MCF 10A (cell line): ENCODE measurements at regions not wholly inside any gene's neighbourhood (a gene's known extent, or its start where the extent isn't known, plus 50 kb on each side); places are given as distances from the start of the nearest gene placed in this dataset.

Experiments used
- BruUV-seq: library from RNA; stranded (reverse); fragments of 400-500 nt; replicated peaks from 2 replicates; lab custom pipeline; 2021; lab: Mats Ljungman, UMichigan
- CTCF ChIA-PET: fragments of 300-600 bp; sonication (Branson Sonifier 250); formaldehyde crosslinking; extraction: SDS; loops from one replicate; lab custom pipeline; 2021; ENCODE audit warnings: antibody characterized with exemption, inconsistent platforms; lab: Yijun Ruan, JAX
- POLR2A ChIA-PET: fragments of 300-600, 350-650 bp; sonication (Branson Sonifier 250); formaldehyde crosslinking; extraction: SDS; loops from one replicate; lab custom pipeline; 2020; ENCODE audit warnings: antibody characterized with exemption, inconsistent platforms; lab: Yijun Ruan, JAX
- DNase-seq: peaks from one replicate; pipeline ENCODE4 v3.0.0-alpha.2; 2018; ENCODE audit not compliant: unreplicated experiment
- H3K27ac Mint-ChIP-seq: one replicate; pipeline ENCODE4 v1.8.0; 2022; ENCODE audit warnings: mild to moderate bottlenecking, low read depth, mixed read lengths; ENCODE audit not compliant: unreplicated experiment
- H3K27me3 Mint-ChIP-seq: one replicate; pipeline ENCODE4 v1.8.0; 2022; ENCODE audit warnings: mixed read lengths; ENCODE audit not compliant: insufficient read depth, unreplicated experiment
- H3K36me3 Mint-ChIP-seq: one replicate; pipeline ENCODE4 v1.8.0; 2022; ENCODE audit warnings: mild to moderate bottlenecking, moderate library complexity, mixed read lengths; ENCODE audit not compliant: insufficient read depth, unreplicated experiment
- H3K4me1 Mint-ChIP-seq: one replicate; pipeline ENCODE4 v1.8.0; 2022; ENCODE audit warnings: mixed read lengths; ENCODE audit not compliant: insufficient read depth, unreplicated experiment
- H3K4me3 Mint-ChIP-seq: one replicate; pipeline ENCODE4 v1.8.0; 2022; ENCODE audit warnings: mild to moderate bottlenecking, moderate library complexity, mixed read lengths; ENCODE audit not compliant: unreplicated experiment
- H3K9me3 Mint-ChIP-seq: one replicate; pipeline ENCODE4 v1.8.0; 2022; ENCODE audit warnings: mixed read lengths; ENCODE audit not compliant: unreplicated experiment
- intact Hi-C: fragments of 100-400 bp; cut with micrococcal nuclease; formaldehyde crosslinking; loops from 2 replicates; pipeline ENCODE4 v1.14.1; 2022
- TF ChIP-seq, protein P1 (sequence below): fragments of 200-600 bp; IDR thresholded peaks from one replicate; pipeline ENCODE4 v1.8.0; 2022; ENCODE audit warnings: antibody characterized with exemption, mild to moderate bottlenecking; ENCODE audit not compliant: unreplicated experiment

DNA sequence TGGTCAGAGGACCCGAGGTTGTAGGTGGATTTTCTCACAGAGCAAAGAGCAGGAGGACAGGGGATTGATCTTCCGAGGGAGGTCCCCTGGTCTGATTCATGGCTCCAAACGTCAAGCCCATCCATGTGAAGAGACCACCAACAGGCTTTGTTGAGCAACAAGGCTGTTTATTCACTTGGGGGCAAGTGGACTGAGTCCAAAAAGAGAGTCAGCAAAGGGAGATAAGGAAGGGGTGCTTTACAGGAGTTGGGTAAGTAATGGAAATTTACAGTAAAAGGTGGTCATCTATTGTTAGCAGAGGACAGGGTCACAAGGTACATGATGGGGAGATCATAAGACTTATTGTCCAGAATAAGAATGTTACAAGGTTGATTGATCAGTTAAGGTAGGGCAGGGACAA, 2285.8 kb downstream of the TP53TG3F start:
- TF ChIP-seq, protein P1, sequence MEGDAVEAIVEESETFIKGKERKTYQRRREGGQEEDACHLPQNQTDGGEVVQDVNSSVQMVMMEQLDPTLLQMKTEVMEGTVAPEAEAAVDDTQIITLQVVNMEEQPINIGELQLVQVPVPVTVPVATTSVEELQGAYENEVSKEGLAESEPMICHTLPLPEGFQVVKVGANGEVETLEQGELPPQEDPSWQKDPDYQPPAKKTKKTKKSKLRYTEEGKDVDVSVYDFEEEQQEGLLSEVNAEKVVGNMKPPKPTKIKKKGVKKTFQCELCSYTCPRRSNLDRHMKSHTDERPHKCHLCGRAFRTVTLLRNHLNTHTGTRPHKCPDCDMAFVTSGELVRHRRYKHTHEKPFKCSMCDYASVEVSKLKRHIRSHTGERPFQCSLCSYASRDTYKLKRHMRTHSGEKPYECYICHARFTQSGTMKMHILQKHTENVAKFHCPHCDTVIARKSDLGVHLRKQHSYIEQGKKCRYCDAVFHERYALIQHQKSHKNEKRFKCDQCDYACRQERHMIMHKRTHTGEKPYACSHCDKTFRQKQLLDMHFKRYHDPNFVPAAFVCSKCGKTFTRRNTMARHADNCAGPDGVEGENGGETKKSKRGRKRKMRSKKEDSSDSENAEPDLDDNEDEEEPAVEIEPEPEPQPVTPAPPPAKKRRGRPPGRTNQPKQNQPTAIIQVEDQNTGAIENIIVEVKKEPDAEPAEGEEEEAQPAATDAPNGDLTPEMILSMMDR, result no peak
- ChIA-PET CTCF (interaction anchor here (0.8 kb wide), 1 partner anchor 48 kb away, joined by 3 read pairs; no protein-coding TSS in a partner anchor), POLR2A (no interaction called here)
- no peak overlapping the region for H3K27ac Mint-ChIP-seq
- no peaks in the 10 kb centered on the region for H3K27me3 Mint-ChIP-seq
- peaks cover 12% of the 10 kb centered on the region for H3K4me1 Mint-ChIP-seq
- H3K9me3 Mint-ChIP-seq, result peaks cover 38% of the 10 kb centered on the region
- DNase-seq, result no peak
- peaks cover 6% of the 10 kb centered on the region for H3K36me3 Mint-ChIP-seq
- intact Hi-C loops, result no loop called here
- no peak overlapping the region for H3K4me3 Mint-ChIP-seq
- no TSS peak for BruUV-seq

DNA sequence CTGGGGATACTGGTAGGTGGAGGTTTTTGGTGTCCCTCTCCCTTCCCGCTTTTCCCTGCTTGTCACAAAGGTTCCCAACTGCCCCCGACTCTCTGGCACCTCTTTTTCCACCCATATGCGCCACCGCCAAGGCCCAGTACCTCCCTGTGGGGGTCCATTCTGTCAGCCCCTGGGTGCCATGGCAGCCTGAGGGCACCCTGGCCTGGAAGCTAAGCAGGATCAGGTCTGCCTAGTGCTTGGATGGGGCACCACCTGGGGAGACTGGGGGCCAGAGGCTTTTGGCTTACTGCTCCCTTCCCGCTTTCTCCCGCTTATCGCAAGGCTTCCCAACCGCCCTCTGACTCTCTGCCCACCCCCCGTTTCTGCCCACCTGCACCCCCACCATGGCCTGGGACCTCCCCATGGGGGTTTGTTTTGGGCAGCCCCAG, 2286.4 kb downstream of the TP53TG3F start:
- CTCF ChIA-PET, result interaction anchor here (0.8 kb wide), 1 partner anchor 49 kb away, joined by 3 read pairs; no protein-coding TSS in a partner anchor
- POLR2A ChIA-PET, result no interaction called here

DNA sequence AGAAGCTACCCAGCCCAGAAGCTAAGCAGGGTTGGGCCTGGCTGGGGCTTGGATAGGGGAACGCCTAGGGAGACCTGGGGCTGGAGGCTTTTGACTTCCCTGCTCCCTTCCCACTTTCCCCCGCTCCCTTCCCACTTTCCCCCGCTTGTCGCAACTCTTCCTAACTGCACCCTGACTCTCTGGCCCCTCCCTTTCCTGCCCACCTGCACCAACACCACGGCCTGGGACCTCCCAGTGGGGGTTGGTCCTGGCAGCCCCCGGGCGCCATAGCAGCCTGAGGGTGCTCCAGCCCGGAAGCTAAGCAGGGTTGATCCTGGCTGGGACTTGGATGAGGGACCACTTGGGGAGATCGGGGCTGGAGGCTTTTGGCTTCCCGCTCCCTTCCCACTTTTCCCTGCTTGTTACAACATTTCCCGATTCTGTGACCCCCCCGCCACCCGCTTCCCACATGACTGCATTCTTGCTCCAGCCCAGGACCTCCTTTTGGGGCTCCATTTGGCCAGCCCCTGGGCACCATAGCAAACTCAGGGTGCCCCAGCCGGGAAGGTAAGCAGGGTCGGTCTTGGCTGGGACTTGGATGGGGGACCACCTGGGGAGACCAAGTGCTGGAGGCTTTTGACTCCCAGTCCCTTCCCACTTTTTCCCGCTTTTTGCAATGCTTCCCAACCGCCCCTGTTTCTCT, 2287.0 kb downstream of the TP53TG3F start:
- peaks cover 12% of the 10 kb centered on the region for H3K4me1 Mint-ChIP-seq
- H3K9me3 Mint-ChIP-seq, result peaks cover 26% of the 10 kb centered on the region
- intact Hi-C loops, result no loop called here
- ChIA-PET CTCF (interaction anchor here (0.7 to 0.8 kb wide), 2 partner anchors 34 to 49 kb away, joined by 3 to 4 read pairs; no protein-coding TSS in a partner anchor), POLR2A (no interaction called here)
- TF ChIP-seq, protein P1, result no peak
- peaks cover 6% of the 10 kb centered on the region for H3K36me3 Mint-ChIP-seq
- H3K27ac Mint-ChIP-seq, result no peak overlapping the region
- H3K4me3 Mint-ChIP-seq, result no peak overlapping the region
- no peak for DNase-seq
- BruUV-seq, result no TSS peak
- no peaks in the 10 kb centered on the region for H3K27me3 Mint-ChIP-seq

More for the DNA sequence above, 2286.4 kb downstream of the TP53TG3F start:
- Mint-ChIP-seq H3K36me3 (peaks cover 6% of the 10 kb centered on the region), H3K4me3 (no peak overlapping the region), H3K27me3 (no peaks in the 10 kb centered on the region), H3K27ac (no peak overlapping the region), H3K4me1 (peaks cover 12% of the 10 kb centered on the region), H3K9me3 (peaks cover 31% of the 10 kb centered on the region)
- TF ChIP-seq, protein P1, result no peak
- BruUV-seq, result no TSS peak
- DNase-seq, result no peak
- intact Hi-C loops, result no loop called here

DNA sequence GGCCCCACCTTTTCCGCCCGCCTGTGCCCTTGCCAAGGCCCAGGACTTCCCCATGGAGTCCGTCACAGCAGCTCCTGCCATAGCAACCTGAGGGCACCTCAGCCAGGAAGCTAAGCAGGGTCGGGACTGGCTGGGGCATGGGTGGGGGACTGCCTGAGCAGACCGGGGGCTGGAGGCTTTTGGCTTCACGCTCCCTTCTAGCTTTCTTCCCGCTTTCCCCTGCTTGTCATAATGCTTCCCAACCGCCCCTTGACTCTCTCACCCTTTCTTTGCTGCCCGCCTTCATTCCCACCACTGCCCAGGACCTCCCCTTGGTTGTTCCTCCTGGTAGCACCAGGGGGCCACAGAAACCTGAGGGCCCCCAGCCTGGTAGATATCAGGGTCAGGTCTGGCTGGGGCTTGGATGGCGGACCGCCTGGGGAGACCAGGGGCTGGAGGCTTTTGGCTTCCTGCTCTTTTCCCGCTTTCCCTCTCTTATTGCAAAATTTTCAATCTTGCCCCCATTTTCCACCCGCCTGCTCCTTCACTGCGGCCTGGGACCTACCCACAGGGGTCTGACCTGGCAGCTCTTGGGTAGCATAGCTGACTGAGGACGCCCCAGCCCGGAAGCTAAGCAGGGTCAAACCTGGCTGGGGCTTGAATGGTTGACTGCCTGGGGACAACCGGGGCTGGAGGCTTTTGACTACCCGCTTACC, 2287.7 kb downstream of the TP53TG3F start:
- peaks cover 12% of the 10 kb centered on the region for H3K4me1 Mint-ChIP-seq
- POLR2A ChIA-PET, result no interaction called here
- intact Hi-C loops, result no loop called here
- H3K27me3 Mint-ChIP-seq, result no peaks in the 10 kb centered on the region
- CTCF ChIA-PET, result interaction anchor here (0.7 kb wide), 1 partner anchor 33 kb away, joined by 4 read pairs; no protein-coding TSS in a partner anchor
- BruUV-seq, result no TSS peak
- H3K4me3 Mint-ChIP-seq, result no peak overlapping the region
- TF ChIP-seq, protein P1, result no peak
- DNase-seq, result no peak
- peaks cover 23% of the 10 kb centered on the region for H3K9me3 Mint-ChIP-seq
- H3K36me3 Mint-ChIP-seq, result peaks cover 6% of the 10 kb centered on the region
- H3K27ac Mint-ChIP-seq, result no peak overlapping the region
